Panc1 (cell line): ENCODE measurements at regions not wholly inside any gene's neighbourhood (a gene's known extent, or its start where the extent isn't known, plus 50 kb on each side); places are given as distances from the start of the nearest gene placed in this dataset.

ENCODE experiments used
- ATAC-seq: fragments of 200-7000 bp; cut with Tn5 transposase; 2 replicates; pipeline ENCODE4 v1.9.1; 2020; ENCODE audit warnings: mild to moderate bottlenecking, moderate library complexity
- BruUV-seq: library from RNA; stranded (reverse); fragments of 400-500 nt; replicated peaks from 2 replicates; lab custom pipeline; 2021; lab: Mats Ljungman, UMichigan
- CTCF ChIA-PET: fragments of 300-600 bp; sonication (Branson Sonifier 250); formaldehyde crosslinking; loops from one replicate; lab custom pipeline; 2022; ENCODE audit warnings: antibody characterized with exemption; lab: Charles Lee
- POLR2A ChIA-PET: fragments of 300-600 bp; sonication (Branson Sonifier 250); formaldehyde crosslinking; loops from one replicate; lab custom pipeline; 2022; ENCODE audit warnings: antibody characterized with exemption; lab: Charles Lee
- DNase-seq: peaks from one replicate; pipeline ENCODE4 v3.0.0-alpha.2; 2010; ENCODE audit warnings: low read depth, low spot score
- H3K27ac ChIP-seq: 2 replicates; pipeline ENCODE4 v1.5.1; 2011; ENCODE audit warnings: mild to moderate bottlenecking, low read length, inconsistent platforms
- H3K27me3 ChIP-seq: fragments of 200-500 bp; sonication (Bioruptor generic); 2 replicates; pipeline ENCODE4 v1.6.0; 2014; ENCODE audit warnings: low read length, inconsistent platforms; ENCODE audit not compliant: control insufficient read depth, insufficient read depth
- H3K36me3 ChIP-seq: fragments of 200-500 bp; sonication (Bioruptor generic); 2 replicates; pipeline ENCODE4 v1.5.1; 2014; ENCODE audit warnings: inconsistent platforms, mild to moderate bottlenecking, low read length, moderate library complexity; ENCODE audit not compliant: control insufficient read depth, insufficient read depth
- H3K4me1 ChIP-seq: 2 replicates; pipeline ENCODE4 v1.5.1; 2011; ENCODE audit warnings: inconsistent platforms, mild to moderate bottlenecking, low read length, moderate library complexity; ENCODE audit not compliant: control insufficient read depth, insufficient read depth
- H3K4me3 ChIP-seq, 2 experiments: 2 replicates each; pipeline ENCODE4 v1.5.1; 2011 to 2012; ENCODE audit warnings: low read depth in 2 of 2, low read length in 2 of 2, mild to moderate bottlenecking in 2 of 2, inconsistent platforms in 1 of 2, moderate library complexity in 1 of 2
- H3K9me3 ChIP-seq: fragments of 200-500 bp; sonication (Bioruptor generic); 2 replicates; pipeline ENCODE4 v1.5.1; 2014; ENCODE audit warnings: low read depth, mild to moderate bottlenecking, inconsistent platforms, low read length, moderate library complexity; ENCODE audit not compliant: control insufficient read depth, insufficient read depth
- CTCF ChIP-seq: fragments of 450-650 bp; IDR thresholded peaks from 2 replicates; pipeline ENCODE4 v1.5.1; 2017; ENCODE audit warnings: mild to moderate bottlenecking
- POLR2AphosphoS5 ChIP-seq: IDR thresholded peaks from 2 replicates; pipeline ENCODE4 v1.6.1; 2012; ENCODE audit warnings: mild to moderate bottlenecking, low read depth, low read length, moderate library complexity
- REST ChIP-seq, 2 experiments: IDR thresholded peaks; 2 replicates each; pipeline ENCODE4 v1.6.1; 2011 to 2012; ENCODE audit warnings: low read depth in 2 of 2, control low read depth in 1 of 2, low read length in 1 of 2, mild to moderate bottlenecking in 1 of 2, moderate library complexity in 1 of 2; ENCODE audit not compliant: insufficient read depth in 1 of 2
- SIN3A ChIP-seq: IDR thresholded peaks from 2 replicates; pipeline ENCODE4 v1.6.1; 2012; ENCODE audit warnings: low read depth, mild to moderate bottlenecking, low read length, moderate library complexity, borderline replicate concordance; ENCODE audit not compliant: insufficient read depth
- TCF7L2 ChIP-seq: IDR thresholded peaks from 2 replicates; pipeline ENCODE4 v1.6.1; 2011; ENCODE audit warnings: mild to moderate bottlenecking, low read depth, low read length, inconsistent platforms
- in situ Hi-C: cut with HindIII; loops from 2 replicates; pipeline ENCODE4 v1.10.0; 2016; ENCODE audit warnings: low sequenced_read_pairs, low pct_unique_long_range_greater_than_20kb
- intact Hi-C: fragments of 100-400 bp; cut with micrococcal nuclease; formaldehyde crosslinking; loops from one replicate; pipeline ENCODE4 v1.10.0; 2022; ENCODE audit not compliant: unreplicated experiment

DNA sequence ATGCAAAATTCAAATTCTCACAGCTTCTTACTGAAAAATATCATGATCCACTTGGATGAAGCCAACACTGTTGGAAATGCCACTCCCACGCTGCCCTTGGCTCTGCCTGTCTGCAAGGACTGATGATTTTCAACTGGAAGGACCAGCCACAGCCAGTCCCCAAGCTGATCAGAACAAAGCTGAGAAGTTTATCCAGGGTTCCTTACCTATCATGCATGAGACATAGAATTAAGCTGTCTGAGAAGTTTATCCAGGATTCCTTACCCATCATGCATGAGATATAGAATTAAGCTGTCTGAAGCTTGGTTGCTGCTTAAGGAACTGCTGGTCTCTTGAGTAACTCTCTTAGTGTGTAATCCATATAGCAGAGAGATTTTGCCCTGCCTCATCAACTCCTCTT lies 159.8 kb upstream of the TMEM260 start:
- H3K4me1 ChIP-seq, result no peaks in the 10 kb centered on the region
- DNase-seq, result no peak
- no peaks in the 10 kb centered on the region for H3K27me3 ChIP-seq
- in situ Hi-C loops (no loop called here), intact Hi-C loops (no loop called here)
- H3K4me3 ChIP-seq, result no peak overlapping the region
- no peak overlapping the region for H3K27ac ChIP-seq
- no peaks in the 10 kb centered on the region for H3K36me3 ChIP-seq
- ATAC-seq, result no peak
- POLR2A ChIA-PET, result no interaction called here
- CTCF ChIA-PET, result no interaction called here
- BruUV-seq, result no TSS peak
- TF ChIP-seq SIN3A (no peak), REST (IDR thresholded peaks at IDR 0.05; ENCODE audit: insufficient read depth in 1 of 2, low read depth in 2 of 2, low read length in 1 of 2) (no peak), POLR2AphosphoS5 (no peak), CTCF (no peak), TCF7L2 (no peak)
- no peaks in the 10 kb centered on the region for H3K9me3 ChIP-seq

GRCh38 chr14:56422221-56422620 lies 157.4 kb upstream of the TMEM260 start:
- H3K27me3 ChIP-seq, result no peaks in the 10 kb centered on the region
- in situ Hi-C loops, result no loop called here
- CTCF ChIA-PET, result no interaction called here

More at GRCh38 chr14:56422221-56422620, 157.4 kb upstream of the TMEM260 start:
- H3K4me3 ChIP-seq, result no peak overlapping the region
- no peaks in the 10 kb centered on the region for H3K4me1 ChIP-seq
- POLR2A ChIA-PET, result no interaction called here
- DNase-seq (no peak), ATAC-seq (no peak)
- no peak overlapping the region for H3K27ac ChIP-seq
- intact Hi-C loops, result no loop called here
- no peak for TF ChIP-seq REST (IDR thresholded peaks at IDR 0.05; ENCODE audit: insufficient read depth in 1 of 2, low read depth in 2 of 2, low read length in 1 of 2)
- TF ChIP-seq TCF7L2, result no peak
- no peak for TF ChIP-seq SIN3A
- no peak for TF ChIP-seq POLR2AphosphoS5
- TF ChIP-seq CTCF, result no peak
- no TSS peak for BruUV-seq
- H3K36me3 ChIP-seq, result no peaks in the 10 kb centered on the region
- no peaks in the 10 kb centered on the region for H3K9me3 ChIP-seq
